Mammary epithelial cell (primary cell): ENCODE measurements at regions not wholly inside any gene's neighbourhood (a gene's known extent, or its start where the extent isn't known, plus 50 kb on each side); places are given as distances from the start of the nearest gene placed in this dataset.

Experiments used
- EZH2 ChIP-seq: IDR thresholded peaks from 2 replicates; pipeline ENCODE4 v1.6.1; 2012; ENCODE audit warnings: low read length, inconsistent platforms, borderline replicate concordance
- TF ChIP-seq, protein P1 (sequence below), 2 donors: IDR thresholded peaks in 1 of 2; conservative IDR thresholded peaks in 1 of 2; 2 replicates each; pipeline ENCODE4 v1.5.1; 2011 to 2012; ENCODE audit warnings: inconsistent platforms in 2 of 2, low read length in 2 of 2, mild to moderate bottlenecking in 2 of 2, control low read depth in 1 of 2, low read depth in 1 of 2; ENCODE audit not compliant: insufficient read depth in 1 of 2; ENCODE audit errors: extremely low read depth in 1 of 2

- TF ChIP-seq, protein P1, sequence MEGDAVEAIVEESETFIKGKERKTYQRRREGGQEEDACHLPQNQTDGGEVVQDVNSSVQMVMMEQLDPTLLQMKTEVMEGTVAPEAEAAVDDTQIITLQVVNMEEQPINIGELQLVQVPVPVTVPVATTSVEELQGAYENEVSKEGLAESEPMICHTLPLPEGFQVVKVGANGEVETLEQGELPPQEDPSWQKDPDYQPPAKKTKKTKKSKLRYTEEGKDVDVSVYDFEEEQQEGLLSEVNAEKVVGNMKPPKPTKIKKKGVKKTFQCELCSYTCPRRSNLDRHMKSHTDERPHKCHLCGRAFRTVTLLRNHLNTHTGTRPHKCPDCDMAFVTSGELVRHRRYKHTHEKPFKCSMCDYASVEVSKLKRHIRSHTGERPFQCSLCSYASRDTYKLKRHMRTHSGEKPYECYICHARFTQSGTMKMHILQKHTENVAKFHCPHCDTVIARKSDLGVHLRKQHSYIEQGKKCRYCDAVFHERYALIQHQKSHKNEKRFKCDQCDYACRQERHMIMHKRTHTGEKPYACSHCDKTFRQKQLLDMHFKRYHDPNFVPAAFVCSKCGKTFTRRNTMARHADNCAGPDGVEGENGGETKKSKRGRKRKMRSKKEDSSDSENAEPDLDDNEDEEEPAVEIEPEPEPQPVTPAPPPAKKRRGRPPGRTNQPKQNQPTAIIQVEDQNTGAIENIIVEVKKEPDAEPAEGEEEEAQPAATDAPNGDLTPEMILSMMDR (conservative IDR thresholded peaks at IDR 0.05 in 1 of 2, IDR thresholded peaks at IDR 0.05 in 1 of 2; ENCODE audit: extremely low read depth in 1 of 2, insufficient read depth in 1 of 2, low read depth in 1 of 2, low read length in 2 of 2) = no peak
- TF ChIP-seq EZH2 = no peak
Observed at GRCh38 chr6:115612216-115612615, 448.5 kb downstream of the FRK start.
